Activated B cell treated with CpG ODN at 0.5 μM for 24 hours (primary cell): ENCODE measurements at regions not wholly inside any gene's neighbourhood (a gene's known extent, or its start where the extent isn't known, plus 50 kb on each side); places are given as distances from the start of the nearest gene placed in this dataset.

Experiments used
- ATAC-seq: fragments of 200-7000 bp; cut with Tn5 transposase; one replicate; pipeline ENCODE4 v1.10.0; 2021; ENCODE audit warnings: low read depth, mild to moderate bottlenecking, moderate library complexity
- CTCF ChIA-PET: fragments of 350-600 bp; sonication (Branson Sonifier 250); formaldehyde crosslinking; loops from one replicate; lab custom pipeline; 2021; ENCODE audit warnings: antibody characterized with exemption; lab: Charles Lee
- POLR2A ChIA-PET: fragments of 350-600 bp; sonication (Branson Sonifier 250); formaldehyde crosslinking; loops from one replicate; lab custom pipeline; 2021; ENCODE audit warnings: antibody characterized with exemption; lab: Charles Lee
- DNase-seq: peaks from one replicate; pipeline ENCODE4 v3.0.0; 2022
- H3K27ac Mint-ChIP-seq: one replicate; pipeline ENCODE4 v1.8.0; 2020; ENCODE audit warnings: mixed read lengths
- H3K27me3 Mint-ChIP-seq: one replicate; pipeline ENCODE4 v1.8.0; 2021; ENCODE audit warnings: mixed read lengths
- H3K36me3 Mint-ChIP-seq: one replicate; pipeline ENCODE4 v1.8.0; 2021; ENCODE audit warnings: low read depth, mixed read lengths
- H3K4me1 Mint-ChIP-seq: one replicate; pipeline ENCODE4 v1.8.0; 2021; ENCODE audit warnings: mixed read lengths
- H3K4me3 Mint-ChIP-seq: one replicate; pipeline ENCODE4 v1.8.0; 2020; ENCODE audit warnings: mild to moderate bottlenecking, mixed read lengths
- H3K9me3 Mint-ChIP-seq: one replicate; pipeline ENCODE4 v1.8.0; 2020; ENCODE audit warnings: mixed read lengths
- CTCF ChIP-seq: fragments of 200-600 bp; IDR thresholded peaks from one replicate; pipeline ENCODE4 v1.8.0; 2022; ENCODE audit warnings: antibody characterized with exemption, mild to moderate bottlenecking
- intact Hi-C: fragments of 100-400 bp; cut with micrococcal nuclease; formaldehyde crosslinking; loops from one replicate; pipeline ENCODE4 v1.15.1; 2024

GRCh38 chr9:129480745-129481144, 140.2 kb downstream of the C9orf50 start:
- Mint-ChIP-seq H3K9me3 (no peaks in the 10 kb centered on the region), H3K27me3 (peaks cover 33% of the 10 kb centered on the region), H3K36me3 (no peaks in the 10 kb centered on the region), H3K4me1 (peaks cover 20% of the 10 kb centered on the region), H3K27ac (no peak overlapping the region), H3K4me3 (no peak overlapping the region)
- DNase-seq (no peak), ATAC-seq (no peak)
- intact Hi-C loops, result no loop called here
- ChIA-PET CTCF (interaction anchor here (0.9 kb wide), 1 partner anchor 342 kb away, joined by 3 read pairs; no protein-coding TSS in a partner anchor), POLR2A (interaction anchor here (1.0 kb wide), 1 partner anchor 21 kb away, joined by 3 read pairs; no protein-coding TSS in a partner anchor)
- no peak for TF ChIP-seq CTCF

GRCh38 chr9:129480227-129480626, 140.7 kb downstream of the C9orf50 start:
- no peak for TF ChIP-seq CTCF
- ChIA-PET POLR2A (interaction anchor here (1.0 kb wide), 1 partner anchor 20 kb away, joined by 3 read pairs; no protein-coding TSS in a partner anchor), CTCF (interaction anchor here (0.9 kb wide), 1 partner anchor 342 kb away, joined by 3 read pairs; no protein-coding TSS in a partner anchor)
- H3K27me3 Mint-ChIP-seq, result peaks cover 33% of the 10 kb centered on the region
- DNase-seq, result no peak
- peaks cover 20% of the 10 kb centered on the region for H3K4me1 Mint-ChIP-seq
- H3K9me3 Mint-ChIP-seq, result no peaks in the 10 kb centered on the region
- no peak overlapping the region for H3K27ac Mint-ChIP-seq
- no peak overlapping the region for H3K4me3 Mint-ChIP-seq
- ATAC-seq, result no peak
- H3K36me3 Mint-ChIP-seq, result no peaks in the 10 kb centered on the region
- intact Hi-C loops, result no loop called here

- H3K4me1 Mint-ChIP-seq, result peaks cover 20% of the 10 kb centered on the region
- H3K9me3 Mint-ChIP-seq, result peaks cover 3% of the 10 kb centered on the region
- H3K4me3 Mint-ChIP-seq, result no peak overlapping the region
- TF ChIP-seq CTCF, result no peak
- H3K27ac Mint-ChIP-seq, result no peak overlapping the region
- intact Hi-C loops, result no loop called here
- no peak for ATAC-seq
- H3K36me3 Mint-ChIP-seq, result no peaks in the 10 kb centered on the region
- POLR2A ChIA-PET, result interaction anchor here (0.6 kb wide), 2 partner anchors 17 to 29 kb away, joined by 3 read pairs; no protein-coding TSS in a partner anchor
- H3K27me3 Mint-ChIP-seq, result peaks cover 37% of the 10 kb centered on the region
- CTCF ChIA-PET, result interaction anchor here (0.9 kb wide), 1 partner anchor 341 kb away, joined by 3 read pairs; no protein-coding TSS in a partner anchor
- no peak for DNase-seq
Observed at GRCh38 chr9:129479631-129480011, 141.3 kb downstream of the C9orf50 start.

- DNase-seq (no peak), ATAC-seq (no peak)
- intact Hi-C loops, result no loop called here
- Mint-ChIP-seq H3K4me1 (peaks cover 16% of the 10 kb centered on the region), H3K27ac (no peak overlapping the region), H3K36me3 (no peaks in the 10 kb centered on the region), H3K9me3 (peaks cover 3% of the 10 kb centered on the region), H3K4me3 (no peak overlapping the region), H3K27me3 (peaks cover 36% of the 10 kb centered on the region)
- no peak for TF ChIP-seq CTCF
- ChIA-PET CTCF (no interaction called here), POLR2A (interaction anchor here (0.6 kb wide), 2 partner anchors 17 to 30 kb away, joined by 3 read pairs; no protein-coding TSS in a partner anchor)
Observed at GRCh38 chr9:129478961-129479630, 141.8 kb downstream of the C9orf50 start.

GRCh38 chr9:129478461-129478860, 142.4 kb downstream of the C9orf50 start:
- DNase-seq (no peak), ATAC-seq (no peak)
- Mint-ChIP-seq H3K27ac (no peak overlapping the region), H3K4me3 (no peak overlapping the region), H3K27me3 (peaks cover 40% of the 10 kb centered on the region), H3K36me3 (peaks cover 2% of the 10 kb centered on the region), H3K9me3 (peaks cover 6% of the 10 kb centered on the region), H3K4me1 (peaks cover 10% of the 10 kb centered on the region)
- ChIA-PET CTCF (no interaction called here), POLR2A (no interaction called here)
- intact Hi-C loops, result no loop called here
- TF ChIP-seq CTCF, result no peak
